NCI-H1048 (cell line): ENCODE measurements at regions not wholly inside any gene's neighbourhood (a gene's known extent, or its start where the extent isn't known, plus 50 kb on each side); places are given as distances from the start of the nearest gene placed in this dataset.
"Not testable (repeated sequence)": the region's sequence is repeated elsewhere in the genome, so short reads cannot be mapped to it uniquely, and the experiment has no call there.

Source experiments
- DNase-seq: peaks from one replicate; lab custom pipeline; 2025; lab: John Stamatoyannopoulos, UW

DNA sequence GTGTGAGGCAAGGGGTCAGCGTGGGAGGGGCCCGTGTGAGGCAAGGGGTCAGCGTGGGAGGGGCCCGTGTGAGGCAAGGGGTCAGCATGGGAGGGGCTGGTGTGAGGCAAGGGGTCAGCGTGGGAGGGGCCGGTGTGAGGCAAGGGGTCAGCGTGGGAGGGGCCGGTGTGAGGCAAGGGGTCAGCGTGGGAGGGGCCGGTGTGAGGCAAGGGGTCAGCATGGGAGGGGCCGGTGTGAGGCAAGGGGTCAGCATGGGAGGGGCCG lies 119.2 kb downstream of the SEPTIN14 start:
- DNase-seq = not testable (repeated sequence)

DNA sequence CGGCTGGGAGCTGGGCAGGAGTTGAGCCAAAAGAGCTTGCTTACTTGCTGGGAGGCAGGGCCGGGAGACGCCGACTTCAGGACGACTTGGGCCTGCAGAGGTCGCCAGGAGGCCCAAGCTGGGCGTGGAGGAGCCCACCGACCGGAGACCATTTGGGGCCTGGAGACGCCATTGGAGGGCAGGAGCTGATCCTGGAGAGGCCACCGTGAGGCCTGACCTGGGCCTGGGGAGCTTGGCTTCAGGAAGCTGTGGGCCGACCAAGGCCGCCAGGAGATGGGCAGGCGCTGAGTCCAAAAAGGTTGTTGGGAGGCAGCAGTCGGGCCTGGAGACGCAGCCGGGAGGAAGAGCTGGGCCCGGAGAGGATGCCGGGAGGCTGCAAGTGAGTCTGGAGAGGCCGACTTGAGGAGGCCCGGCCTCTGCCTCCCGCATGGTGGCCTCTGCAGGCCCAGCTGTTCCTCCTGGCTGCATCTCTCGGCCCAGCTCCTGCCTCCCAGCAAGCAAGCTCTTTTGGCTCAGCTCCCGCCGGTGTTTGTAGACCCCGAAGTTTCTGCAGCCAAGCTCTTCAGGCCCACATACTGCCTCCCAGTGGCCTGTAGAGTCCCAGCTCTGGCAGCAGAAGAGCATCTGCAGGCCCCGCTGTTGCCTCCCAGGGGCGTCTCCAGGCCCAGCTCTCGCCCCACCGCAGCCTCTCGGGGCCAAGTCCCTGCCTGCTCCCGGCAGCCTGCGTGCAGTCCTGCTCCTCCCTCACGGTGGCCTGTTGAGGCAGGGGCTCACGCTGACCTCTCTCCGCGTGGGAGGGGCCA lies 119.7 kb downstream of the SEPTIN14 start:
- DNase-seq = not testable (repeated sequence)

DNA sequence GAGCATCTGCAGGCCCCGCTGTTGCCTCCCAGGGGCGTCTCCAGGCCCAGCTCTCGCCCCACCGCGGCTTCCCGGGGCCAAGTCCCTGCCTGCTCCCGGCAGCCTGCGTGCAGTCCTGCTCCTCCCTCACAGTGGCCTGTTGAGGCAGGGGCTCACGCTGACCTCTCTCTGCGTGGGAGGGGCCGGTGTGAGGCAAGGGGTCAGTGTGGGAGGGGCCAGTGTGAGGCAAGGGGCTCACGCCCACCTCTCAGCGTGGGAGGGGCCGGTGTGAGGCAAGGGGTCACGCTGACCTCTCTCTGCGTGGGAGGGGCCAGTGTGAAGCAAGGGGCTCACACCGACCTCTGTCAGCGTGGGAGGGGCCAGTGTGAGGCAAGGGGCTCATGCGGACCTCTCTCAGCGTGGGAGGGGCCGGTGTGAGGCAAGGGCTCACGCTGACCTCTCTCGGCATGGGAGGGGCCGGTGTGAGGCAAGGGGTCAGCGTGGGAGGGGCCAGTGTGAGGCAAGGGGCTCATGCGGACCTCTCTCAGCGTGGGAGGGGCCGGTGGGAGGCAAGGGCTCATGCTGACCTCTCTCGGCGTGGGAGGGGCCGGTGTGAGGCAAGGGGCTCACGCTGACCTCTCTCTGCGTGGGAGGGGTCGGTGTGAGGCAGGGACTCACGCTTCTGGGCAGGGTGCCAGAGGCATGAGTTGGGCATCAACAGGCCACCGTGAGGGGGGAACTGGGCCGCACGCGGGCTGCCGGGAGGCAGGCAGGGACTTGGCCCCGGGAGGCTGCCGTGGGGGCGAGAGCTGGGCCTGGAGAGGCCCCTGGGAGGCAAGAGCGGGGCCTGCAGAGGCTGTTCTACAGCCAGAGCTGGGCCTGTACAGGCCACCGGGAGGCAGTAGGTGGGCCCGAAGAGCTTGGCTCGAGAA lies 120.6 kb downstream of the SEPTIN14 start:
- not testable (repeated sequence) for DNase-seq

DNA sequence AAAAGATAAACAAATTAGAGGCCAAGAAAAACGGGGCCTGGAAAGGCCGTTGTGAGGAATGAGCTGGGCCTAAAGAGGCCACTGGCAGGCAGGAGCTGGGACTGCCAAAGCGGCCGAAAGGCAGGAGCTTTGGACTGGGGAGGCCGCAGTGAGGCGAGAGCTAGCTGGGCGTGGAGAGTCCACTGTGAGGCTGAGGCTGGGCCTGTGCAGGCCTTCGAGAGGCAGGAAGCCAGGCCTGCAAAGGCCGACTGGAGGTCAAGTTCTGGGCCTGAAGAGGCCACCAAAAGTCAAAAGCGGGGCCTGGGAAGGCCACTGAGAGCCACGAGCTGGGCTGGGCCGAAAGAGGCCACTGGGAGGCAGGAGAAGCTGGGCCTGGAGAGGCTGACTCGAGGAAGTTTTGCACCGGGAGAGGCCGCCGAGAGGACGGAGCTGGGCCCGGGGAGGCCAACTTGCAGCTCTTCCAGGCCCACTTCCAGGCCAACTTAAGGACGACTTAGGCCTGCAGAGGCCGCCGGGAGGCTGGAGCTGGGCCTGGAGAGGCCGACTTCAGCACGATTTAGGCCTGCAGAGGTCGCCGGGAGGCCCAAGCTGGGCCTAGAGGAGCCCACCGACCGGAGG lies 121.8 kb downstream of the SEPTIN14 start:
- not testable (repeated sequence) for DNase-seq

DNA sequence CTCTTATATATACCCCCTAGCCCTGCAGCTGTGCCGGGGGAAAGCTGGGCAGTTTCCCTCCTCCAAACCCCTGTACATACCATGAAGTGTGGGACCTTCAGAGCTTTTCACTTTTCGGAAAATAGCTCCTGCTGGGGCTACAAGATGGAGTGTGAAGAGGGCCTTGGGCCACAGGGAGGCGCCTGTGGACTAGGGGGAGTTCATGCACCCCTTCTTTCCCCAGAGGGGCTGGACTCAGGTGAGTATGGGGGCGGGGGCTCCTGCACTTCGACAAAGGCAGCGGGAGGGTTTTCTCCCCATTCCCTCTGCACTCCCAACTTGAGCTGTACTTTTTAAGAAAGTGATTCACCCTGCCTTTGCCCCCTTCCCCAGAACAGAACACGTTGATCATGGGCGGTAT lies 122.5 kb downstream of the SEPTIN14 start:
- not testable (repeated sequence) for DNase-seq

DNA sequence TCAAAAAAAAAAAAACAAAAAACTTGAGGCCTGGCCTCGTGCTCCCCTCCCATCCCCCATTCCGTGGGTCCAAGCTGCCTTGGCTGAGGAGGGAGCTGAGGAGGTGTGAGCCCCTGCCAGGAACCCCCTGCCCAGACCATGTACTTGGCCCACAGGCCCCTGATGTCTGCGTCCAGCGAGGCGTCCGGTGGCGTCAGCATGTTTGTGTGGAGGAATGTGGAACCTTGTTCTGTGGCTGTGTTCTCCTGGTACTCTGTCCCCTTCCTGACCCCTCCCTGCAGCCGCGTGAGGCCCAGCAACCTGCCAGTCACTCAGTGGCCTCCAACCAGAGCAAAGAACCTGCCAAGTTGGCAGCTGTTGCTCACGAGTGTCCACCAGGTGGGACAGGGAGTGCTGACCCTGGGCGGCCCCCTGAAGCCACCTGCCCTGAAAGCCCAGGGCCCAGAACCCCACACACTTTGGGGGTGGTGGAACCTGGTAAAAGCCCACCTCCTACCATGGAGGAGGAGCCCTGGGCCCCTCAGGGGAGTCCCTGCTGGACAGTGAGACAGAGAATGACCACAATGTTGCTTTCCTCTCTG lies 125.8 kb downstream of the SEPTIN14 start:
- not testable (repeated sequence) for DNase-seq

DNA sequence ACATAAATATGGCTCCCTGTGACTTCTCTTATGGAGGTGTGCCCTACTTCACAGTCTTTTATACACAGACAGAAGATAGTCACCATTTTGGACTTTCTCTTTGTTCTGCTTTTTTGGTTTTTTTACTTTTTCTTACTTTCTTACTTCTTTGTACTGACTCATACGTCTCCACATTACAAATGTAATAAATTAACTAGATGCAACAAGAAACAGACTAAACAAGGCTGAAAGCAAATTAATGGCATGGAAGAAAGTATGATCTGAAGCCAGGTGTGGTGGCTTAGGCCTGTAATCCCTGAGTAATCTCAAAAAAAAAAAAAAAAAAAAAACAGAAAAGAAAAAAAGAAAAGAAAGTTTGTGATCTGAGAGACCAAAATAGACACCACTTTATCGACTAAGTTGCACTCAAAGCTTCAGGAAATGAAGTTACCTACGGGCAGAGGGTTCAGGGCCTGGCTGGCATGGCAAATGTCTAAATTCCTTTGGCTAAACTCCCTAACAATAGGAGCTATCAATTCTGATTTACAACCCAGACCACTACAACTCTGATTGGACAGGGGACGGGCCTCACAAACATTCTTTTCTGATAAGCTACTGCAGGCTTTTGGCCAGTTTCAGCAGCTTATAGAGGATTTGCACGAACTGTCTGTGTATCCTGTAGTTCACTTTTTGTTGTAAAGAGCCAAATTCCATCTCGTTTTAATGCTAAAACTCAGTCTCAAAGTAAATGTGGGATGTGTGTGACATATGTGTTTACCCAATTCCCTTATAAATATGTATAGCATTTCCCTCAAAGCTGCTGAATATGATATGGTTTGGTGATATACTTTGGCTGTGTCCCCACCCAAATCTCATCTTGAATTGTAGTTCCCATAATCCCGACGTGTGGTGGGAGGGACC lies 129.1 kb downstream of the SEPTIN14 start:
- no peak for DNase-seq

DNA sequence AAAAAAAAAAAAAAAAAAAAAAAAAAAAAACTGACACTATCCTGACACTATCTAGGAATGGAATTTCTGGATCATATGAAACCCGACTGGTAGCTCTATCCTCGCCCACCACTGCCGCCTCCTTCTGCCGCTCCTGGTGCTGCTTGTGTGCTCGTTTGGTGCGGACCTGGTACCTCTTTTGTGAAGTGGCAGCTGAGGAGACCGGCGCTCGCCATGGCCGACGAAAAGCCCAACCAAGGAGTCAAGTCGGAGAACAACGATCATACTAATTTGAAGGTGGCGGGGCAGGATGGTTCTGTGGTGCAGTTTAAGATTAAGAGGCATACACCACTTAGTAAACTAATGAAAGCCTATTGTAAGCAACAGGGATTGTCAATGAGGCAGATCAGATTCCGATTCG lies 130.6 kb downstream of the SEPTIN14 start:
- DNase-seq = no peak

DNA sequence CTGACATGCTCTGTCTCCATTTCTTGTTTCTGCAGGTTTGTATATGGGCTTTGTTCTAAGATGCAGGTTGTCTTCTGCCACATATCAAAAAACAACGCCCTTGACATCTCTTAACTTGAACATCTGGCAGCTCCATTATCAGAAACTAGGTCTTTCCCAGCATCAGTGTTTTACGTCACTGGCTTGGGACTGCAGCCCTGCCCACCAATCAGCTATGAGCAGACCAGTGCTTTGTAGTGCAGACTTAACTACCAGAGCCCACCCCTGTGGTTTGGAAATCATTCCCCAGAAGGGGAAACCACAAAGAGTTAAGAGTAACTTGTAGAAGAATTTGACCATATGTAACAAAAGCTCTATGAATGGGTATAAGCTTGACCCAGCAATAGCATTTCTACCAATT lies 132.4 kb downstream of the SEPTIN14 start:
- no peak for DNase-seq

DNA sequence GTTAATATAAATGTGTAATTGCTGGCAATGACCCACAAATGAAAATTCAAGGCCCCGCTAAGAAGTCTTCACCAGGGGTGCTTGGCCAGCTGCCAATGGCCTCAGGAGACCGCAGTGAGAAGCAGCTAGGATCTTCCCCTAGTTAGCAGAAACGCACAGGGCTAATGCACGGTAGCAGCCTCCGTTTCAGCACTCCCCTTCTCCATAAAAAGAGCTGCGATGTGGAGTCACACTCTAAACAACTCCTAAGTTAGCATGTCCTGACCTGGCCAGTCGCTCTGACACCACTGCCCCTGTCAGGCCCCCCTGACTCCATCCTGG lies 139.0 kb downstream of the SEPTIN14 start:
- no peak for DNase-seq

DNA sequence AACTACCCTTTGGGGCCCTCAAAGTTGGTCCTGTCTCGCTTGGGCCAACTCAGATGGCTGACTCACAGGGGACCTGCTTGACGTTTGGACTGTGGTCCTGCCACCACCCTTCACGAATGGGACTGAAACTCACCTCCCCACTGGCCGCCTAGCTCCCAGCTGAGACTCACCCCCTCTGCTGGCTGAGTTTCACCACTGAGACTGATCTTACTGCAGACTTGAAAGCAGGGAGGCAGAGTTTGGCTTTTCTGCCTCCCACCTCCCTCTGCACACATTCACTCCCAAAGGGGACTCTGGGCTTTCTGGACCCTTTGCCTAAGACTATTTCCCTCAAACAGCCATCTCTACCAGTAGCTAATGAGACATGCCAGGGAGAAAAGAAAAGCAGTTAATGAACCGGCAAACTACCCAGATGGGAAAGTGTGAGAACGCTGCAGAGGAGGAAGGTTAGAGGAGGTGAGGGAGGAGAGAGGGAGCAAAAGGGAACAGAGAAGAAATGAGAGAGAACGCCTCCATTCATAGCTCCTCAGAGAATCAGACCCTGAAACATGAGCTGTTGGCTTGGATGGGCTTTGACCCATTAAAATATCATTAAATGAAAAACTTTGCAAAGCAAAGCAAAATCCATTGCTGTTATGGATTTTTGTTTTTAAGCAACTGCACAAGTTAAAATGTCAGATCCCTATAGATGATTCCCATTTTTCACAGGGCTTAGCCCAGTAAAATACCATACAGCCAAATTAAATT lies 139.5 kb downstream of the SEPTIN14 start:
- DNase-seq = not testable (repeated sequence)

DNA sequence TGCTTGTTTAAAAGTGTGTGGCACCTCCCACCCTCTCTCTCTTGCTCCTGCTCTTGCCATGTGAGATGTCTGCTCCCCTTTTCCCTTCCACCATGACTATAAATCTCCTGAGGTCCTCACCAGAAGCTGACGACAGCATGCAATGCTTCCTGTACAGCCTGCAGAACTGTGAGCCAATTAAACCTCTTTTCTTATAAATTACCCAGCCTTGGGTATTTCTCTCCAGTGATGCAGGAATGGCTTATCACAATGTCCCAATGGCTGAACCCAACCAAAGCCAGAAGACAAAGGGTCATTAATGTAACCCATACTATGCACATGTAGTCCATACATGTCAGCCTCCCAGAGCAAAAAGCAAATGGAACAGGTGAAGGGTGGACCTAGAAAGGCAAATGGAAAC lies 141.5 kb downstream of the SEPTIN14 start:
- not testable (repeated sequence) for DNase-seq

DNA sequence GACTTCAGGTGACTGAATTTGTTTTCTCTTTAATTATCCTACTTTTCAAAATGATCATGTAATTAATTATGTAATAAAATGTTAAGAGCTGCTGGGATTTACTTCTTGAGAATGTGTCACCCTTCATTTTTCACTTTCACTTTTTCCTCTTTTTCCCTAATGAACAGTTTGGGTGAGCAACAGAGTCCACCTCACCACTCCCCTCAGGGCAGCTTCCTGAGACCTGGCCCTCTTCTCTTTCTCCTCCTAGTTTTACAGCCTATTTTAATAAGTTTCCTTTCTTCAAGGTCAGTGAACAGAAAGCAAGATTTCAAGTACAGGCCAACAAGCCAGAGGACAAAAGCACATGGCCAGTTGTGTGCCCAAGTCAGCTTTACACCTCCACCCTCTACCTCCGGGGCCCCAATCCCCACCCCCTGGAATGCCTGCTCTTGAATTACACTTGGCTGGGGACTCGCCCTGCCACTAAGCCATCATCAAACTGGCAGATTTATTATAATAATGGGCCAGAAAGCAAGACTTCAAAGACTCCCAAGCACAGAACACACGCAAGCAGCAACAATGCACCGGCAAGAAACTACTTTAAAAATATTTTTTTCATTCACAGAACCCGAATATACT lies 143.1 kb upstream of the VOPP1 start:
- DNase-seq = not testable (repeated sequence)

DNA sequence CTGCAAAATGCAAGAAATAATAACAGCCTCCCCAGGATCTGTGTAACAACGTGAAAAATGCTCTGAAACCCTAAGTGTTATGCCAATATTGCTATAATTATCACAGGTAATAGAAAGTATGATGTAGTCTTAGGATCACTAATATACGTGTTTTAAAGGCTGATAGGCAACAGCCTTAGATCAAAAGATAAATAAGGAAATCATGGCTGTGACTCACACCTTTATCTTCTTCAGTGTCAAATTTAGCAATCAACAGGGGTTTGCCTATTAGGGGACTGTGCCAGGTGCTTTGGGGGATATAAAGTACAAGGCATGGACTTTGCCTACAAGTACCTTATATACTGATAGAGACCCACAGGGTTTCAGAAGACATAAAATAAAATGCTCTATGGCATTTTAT lies 142.1 kb upstream of the VOPP1 start:
- DNase-seq = not testable (repeated sequence)

DNA sequence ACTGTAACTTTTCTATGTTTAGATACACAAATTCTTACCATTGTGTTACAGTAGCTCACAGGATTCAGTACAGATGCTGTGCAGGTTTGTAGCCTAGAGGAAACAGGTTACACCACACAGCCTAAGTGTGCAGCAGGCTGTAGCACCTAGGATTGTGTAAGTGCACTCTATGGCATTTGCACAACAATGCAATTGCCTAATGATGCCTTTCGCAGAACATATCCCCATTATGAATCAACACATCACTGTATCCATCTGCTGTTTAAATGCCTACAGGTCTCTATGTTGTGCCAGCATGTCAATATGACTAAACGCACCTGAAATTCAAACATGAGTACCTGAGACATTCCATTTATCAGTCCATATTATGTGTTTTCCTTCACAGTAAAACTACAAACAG lies 138.0 kb upstream of the VOPP1 start:
- DNase-seq = not testable (repeated sequence)

DNA sequence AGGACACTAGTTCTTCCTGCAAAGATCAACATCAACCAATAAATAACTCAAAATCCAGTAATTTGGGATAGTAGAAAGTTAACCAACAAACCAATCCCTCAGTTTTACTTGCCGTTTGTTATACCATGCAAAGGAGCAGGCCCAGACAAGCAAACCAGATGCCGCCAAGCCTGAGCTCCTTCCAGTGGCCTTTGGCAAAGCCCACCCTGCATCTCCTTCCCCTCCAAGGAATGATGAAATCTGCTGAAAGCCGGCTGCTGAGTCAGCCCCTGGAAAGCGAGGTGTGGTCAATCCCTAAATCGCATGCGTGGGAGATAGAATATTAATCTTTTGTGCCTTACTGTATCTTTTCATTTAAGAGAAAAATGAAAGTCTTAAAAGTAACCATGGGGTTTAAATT lies 135.7 kb upstream of the VOPP1 start:
- DNase-seq = not testable (repeated sequence)

DNA sequence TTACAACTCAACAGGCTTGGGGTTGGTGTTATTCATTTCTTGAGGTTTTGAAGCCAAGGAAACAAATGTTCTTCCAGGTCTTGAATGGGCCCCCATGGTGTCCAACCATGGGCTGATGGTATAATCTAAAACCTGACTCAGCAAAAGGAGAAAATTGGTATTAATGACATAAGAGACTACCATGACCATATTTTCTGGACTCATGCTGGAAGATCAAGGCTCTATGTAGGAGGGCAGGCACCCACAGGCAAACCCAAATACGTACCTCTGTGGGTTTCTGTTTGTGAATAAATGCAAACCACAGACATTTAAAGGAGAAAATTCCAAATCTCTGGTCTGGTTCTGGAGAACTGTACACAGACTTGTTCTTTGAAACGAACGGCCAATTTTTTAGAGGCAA lies 135.1 kb upstream of the VOPP1 start:
- DNase-seq = not testable (repeated sequence)

DNA sequence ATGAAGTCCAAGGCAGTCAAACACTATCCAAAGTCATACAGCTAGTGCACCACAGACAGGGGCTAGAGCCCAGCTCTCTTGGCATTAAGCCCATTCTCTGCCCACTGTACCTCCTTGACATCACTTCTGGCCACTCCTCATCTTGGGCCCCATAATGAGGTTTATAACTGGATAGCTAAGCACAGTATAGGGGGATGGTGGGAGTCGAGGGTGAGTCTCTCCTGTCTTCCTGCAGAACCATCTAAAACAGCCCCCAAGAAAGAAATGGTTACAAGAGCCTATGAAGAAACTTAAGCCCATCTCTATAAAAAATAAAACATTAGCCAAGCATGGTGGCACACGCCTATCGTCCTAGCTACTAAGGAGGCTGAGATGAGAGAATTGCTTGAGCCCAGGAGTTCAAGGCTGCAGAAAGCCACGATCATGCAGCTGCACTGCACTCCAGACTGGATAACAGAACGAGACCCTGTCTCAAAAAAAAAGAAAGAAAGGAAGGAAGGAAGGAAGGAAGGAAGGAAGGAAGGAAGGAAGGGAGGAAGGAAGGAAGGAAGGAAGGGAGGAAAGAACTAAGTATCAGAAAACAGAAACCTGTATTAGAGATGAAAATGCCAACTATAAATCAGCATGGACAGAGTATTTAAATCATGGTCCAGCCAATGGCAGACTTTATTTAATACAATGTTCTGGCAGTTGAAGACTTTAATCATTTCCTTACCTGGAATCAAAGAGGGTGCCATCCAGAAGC lies 134.3 kb upstream of the VOPP1 start:
- not testable (repeated sequence) for DNase-seq

DNA sequence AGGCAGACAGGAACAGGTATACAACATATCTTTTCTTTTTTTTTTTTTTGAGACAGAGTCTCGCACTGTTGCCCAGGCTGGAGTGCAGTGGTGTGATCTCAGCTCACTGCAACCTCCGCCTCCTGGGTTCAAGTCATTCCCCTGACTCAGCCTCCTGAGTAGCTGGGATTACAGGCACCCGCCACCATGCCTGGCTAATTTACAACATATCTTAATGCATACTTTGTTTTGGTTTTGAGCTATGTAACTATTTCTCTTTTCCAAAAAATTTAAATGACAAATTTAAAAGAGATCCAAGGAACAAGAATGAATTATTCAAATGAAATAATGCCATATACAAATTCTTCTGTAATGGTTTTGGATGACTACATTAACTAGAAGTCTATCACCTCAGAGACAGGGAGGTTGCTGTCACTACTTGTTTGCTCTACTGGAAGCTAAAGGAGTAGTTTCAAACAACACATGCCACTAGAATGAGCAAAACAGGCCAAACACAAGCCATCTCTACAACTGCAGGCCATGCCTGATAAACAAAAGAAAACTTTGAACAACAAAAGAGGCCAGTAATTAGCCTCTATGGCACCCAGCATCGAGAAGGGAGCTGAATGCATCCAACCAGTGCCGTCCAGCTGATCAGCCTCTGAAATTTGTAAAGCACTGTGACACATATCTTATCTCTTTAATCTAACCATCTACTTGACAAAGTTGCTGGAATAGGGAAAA lies 133.6 kb upstream of the VOPP1 start:
- DNase-seq = not testable (repeated sequence)
